Peyer's patch (tissue), 4 donors: ENCODE measurements at regions not wholly inside any gene's neighbourhood (a gene's known extent, or its start where the extent isn't known, plus 50 kb on each side); places are given as distances from the start of the nearest gene placed in this dataset.

ENCODE experiments used
- POLR2A ChIP-seq, 2 donors: fragments of 450-650 bp; IDR thresholded peaks; one replicate each; pipeline ENCODE4 v1.5.1; 2017; ENCODE audit warnings: antibody characterized with exemption in 2 of 2, mild to moderate bottlenecking in 2 of 2, moderate library complexity in 2 of 2
- TF ChIP-seq, protein P1 (sequence below), 6 experiments: fragments of 450-650 bp in 4 of 6; fragments of 200-600 bp in 2 of 6; sonication (generic) in 1 of 6; IDR thresholded peaks; one replicate each; pipeline ENCODE4 v1.5.1; 2017 to 2019; ENCODE audit warnings: antibody characterized with exemption in 6 of 6, mild to moderate bottlenecking in 3 of 6, moderate library complexity in 1 of 6

DNA sequence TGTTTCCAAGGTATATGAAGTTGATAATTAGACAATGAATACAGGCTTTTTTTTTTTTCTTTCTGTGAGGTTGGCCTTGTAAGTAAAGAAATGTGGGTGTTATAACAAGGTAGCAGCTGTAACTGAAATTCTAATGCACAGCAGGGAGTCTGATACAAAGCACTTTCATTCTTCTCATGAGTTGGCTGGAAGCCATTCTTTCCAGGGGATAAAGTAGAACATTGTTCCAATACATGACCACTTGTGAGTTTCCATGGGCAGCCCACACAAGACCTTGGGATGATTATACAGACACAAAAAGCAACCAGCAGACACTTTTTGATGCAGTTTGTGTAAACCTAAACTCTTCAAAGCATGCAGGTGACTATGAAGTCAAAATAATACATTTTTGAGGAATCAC, 1785.9 kb upstream of the WWC1 start:
- TF ChIP-seq, protein P1, sequence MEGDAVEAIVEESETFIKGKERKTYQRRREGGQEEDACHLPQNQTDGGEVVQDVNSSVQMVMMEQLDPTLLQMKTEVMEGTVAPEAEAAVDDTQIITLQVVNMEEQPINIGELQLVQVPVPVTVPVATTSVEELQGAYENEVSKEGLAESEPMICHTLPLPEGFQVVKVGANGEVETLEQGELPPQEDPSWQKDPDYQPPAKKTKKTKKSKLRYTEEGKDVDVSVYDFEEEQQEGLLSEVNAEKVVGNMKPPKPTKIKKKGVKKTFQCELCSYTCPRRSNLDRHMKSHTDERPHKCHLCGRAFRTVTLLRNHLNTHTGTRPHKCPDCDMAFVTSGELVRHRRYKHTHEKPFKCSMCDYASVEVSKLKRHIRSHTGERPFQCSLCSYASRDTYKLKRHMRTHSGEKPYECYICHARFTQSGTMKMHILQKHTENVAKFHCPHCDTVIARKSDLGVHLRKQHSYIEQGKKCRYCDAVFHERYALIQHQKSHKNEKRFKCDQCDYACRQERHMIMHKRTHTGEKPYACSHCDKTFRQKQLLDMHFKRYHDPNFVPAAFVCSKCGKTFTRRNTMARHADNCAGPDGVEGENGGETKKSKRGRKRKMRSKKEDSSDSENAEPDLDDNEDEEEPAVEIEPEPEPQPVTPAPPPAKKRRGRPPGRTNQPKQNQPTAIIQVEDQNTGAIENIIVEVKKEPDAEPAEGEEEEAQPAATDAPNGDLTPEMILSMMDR (IDR thresholded peaks at IDR 0.05): no peak
- TF ChIP-seq POLR2A (IDR thresholded peaks at IDR 0.05): no peak
